Stimulated activated CD4-positive, alpha-beta T cell treated with anti-CD3 and anti-CD28 coated beads, Interleukin-1b, Interleukin-23, amount 100 ng/mL, for 4 hours (primary cell): ENCODE measurements at regions not wholly inside any gene's neighbourhood (a gene's known extent, or its start where the extent isn't known, plus 50 kb on each side); places are given as distances from the start of the nearest gene placed in this dataset.

Source experiments
- DNase-seq, 2 donors: peaks; one replicate each; pipeline ENCODE4 v3.0.0-alpha.2; 2020; ENCODE audit warnings: low read depth in 2 of 2

DNA sequence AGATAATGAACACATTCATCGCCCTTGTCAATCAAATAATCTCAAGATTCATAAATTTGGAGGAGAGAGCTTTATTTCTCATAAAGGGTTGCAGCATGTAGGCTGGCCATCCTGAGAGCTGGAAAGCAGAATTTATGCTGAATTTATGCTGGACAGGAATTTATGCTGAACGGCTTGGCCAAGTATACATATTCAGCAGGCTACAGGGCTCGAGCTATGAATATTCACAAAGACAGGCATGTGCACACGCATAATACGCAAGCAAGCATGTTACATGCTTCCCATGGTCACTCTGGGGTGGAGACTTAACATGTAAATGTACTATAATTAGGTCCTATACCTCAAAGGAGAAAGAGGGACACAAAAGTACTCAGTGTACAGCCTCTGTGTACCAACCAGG is 618.8 kb downstream of the METTL4 start:
- no peak for DNase-seq

GRCh38 chr18:1954583-1955312 is 616.6 kb downstream of the METTL4 start:
- no peak for DNase-seq

- DNase-seq = no peak
These were observed 612.5 kb downstream of the METTL4 start for GRCh38 chr18:1958798-1959197.

DNA sequence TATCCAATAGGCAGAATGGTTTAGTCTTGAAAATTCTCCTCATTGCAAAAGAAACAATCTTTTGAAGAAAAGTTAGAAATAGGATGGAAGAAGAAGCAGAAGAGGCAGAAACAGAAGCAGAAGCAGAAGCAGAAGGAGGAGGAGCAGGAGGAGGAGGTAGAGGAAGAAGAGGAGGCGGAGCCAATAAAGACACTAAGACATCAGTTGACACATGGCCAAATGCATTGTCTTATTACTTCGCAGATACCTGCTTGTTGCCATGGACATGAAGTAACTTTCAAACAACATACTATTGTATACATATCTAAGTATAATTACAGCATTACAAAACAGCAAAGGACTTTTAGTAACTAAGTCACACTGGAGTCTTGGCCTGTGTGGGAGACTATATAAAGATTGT is 606.3 kb downstream of the METTL4 start:
- no peak for DNase-seq

DNA sequence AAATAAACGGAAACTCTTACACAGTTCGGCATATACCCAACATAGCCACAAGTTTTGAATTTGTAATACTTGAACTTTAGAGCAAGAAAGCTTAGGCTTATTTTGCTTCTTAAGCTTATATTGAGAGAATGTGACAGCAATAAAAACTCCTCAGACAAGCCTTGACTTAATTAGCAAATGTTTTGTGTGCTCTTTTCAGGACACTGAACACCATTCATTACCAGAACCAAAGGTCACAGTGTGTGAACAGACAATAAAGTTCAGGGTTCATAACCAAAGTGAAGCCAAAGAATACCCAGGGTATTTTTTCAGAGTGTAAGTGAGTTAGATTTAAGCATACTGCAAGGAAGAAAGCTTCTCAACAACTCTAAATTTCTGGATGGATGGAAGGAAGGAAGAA is 605.8 kb downstream of the METTL4 start:
- no peak for DNase-seq

- no peak for DNase-seq
These were observed 602.4 kb downstream of the METTL4 start for GRCh38 chr18:1968801-1969498.

DNA sequence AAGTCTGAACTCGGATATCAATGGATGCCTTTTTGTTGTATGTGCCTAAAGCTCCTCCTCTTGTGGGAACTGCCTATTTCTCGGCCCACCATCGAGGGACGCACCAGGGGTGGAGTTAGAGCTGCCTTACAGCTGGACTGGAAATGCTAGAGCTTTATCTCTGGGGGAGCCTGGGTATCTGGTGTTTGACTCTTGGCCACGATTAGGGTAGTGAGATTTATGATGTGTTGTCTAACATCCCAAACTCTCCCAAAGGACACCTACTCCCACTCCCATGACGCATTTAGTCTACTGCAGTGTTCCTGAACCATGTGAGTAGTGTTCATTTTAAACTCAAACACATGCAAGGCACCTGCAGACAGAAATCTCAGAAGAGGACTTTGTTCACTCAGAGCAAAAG is 594.8 kb downstream of the METTL4 start:
- no peak for DNase-seq

GRCh38 chr18:1982056-1982455 is 589.2 kb downstream of the METTL4 start:
- no peak for DNase-seq

GRCh38 chr18:1983746-1984515 is 587.4 kb downstream of the METTL4 start:
- no peak for DNase-seq

- no peak for DNase-seq
These were observed 577.4 kb downstream of the METTL4 start for GRCh38 chr18:1993866-1994265.

GRCh38 chr18:1994471-1994870 is 576.8 kb downstream of the METTL4 start:
- no peak for DNase-seq

DNA sequence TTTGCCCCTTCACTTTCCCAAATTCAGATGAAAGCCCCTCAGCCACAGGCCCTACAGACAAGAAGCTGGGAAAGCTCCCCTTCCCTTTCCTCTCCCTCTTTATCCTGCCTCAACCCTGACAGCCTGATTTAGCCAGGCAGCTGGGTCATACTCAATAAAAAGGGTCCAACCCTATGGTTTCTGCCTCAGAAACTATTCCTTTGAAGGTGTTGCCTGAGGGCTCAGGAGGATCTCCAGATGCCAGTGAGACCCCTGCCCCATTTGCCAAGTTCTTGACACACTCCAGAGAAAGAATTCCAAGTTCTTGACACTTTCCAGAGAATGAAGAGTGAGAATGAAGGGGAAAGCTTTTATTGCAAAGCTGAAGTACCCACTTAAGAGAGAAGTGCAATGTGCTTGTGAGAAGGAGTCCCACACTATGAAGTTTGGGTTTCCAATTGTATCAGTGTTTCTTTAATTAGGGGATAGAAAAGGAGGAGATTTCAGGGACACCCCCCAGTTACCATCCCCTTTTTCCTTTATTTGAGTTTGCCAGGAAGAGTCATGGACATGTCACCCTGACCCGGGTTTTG is 576.2 kb downstream of the METTL4 start:
- no peak for DNase-seq

DNA sequence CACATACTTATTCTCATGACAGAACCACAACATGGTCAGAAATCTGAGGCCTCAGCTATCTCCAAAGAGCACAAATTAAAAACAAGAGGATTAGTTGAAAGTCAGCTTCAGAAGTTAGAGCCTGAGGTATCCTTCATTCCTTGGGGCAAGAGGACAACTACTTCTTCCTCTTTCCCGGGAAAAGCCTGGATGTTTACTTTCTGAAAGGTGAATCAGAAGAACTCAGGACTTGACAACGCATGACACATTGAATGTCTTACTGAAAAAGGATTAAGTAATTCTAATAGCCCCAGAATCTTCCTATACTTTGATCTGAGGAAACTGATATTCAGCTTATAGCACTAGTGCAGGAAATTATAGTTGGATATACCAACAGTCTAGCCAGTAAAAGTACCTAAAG is 573.2 kb downstream of the METTL4 start:
- DNase-seq = no peak

DNA sequence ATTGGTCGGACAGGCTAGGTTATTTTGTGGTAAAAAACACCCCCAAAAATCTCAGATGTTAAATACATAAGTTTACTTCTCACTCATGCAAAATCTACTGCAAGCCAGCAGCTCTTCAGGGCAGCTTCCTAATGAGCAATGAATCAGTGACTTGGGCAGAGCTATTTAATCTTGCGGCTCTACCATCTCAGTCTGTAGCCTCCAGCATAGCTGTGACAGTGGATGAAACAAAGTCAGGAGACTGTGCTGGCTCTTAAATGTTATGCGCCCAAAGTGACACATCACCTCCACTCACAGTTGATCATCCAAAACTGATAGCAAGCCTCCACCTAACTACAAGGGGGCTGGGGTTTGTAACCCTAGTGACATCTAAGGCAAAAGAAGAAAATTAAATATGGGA is 571.9 kb downstream of the METTL4 start:
- DNase-seq = no peak

- no peak for DNase-seq
These were observed 569.2 kb downstream of the METTL4 start for GRCh38 chr18:2002151-2002550.

- DNase-seq = no peak
These were observed 568.7 kb downstream of the METTL4 start for GRCh38 chr18:2002604-2003003.

DNA sequence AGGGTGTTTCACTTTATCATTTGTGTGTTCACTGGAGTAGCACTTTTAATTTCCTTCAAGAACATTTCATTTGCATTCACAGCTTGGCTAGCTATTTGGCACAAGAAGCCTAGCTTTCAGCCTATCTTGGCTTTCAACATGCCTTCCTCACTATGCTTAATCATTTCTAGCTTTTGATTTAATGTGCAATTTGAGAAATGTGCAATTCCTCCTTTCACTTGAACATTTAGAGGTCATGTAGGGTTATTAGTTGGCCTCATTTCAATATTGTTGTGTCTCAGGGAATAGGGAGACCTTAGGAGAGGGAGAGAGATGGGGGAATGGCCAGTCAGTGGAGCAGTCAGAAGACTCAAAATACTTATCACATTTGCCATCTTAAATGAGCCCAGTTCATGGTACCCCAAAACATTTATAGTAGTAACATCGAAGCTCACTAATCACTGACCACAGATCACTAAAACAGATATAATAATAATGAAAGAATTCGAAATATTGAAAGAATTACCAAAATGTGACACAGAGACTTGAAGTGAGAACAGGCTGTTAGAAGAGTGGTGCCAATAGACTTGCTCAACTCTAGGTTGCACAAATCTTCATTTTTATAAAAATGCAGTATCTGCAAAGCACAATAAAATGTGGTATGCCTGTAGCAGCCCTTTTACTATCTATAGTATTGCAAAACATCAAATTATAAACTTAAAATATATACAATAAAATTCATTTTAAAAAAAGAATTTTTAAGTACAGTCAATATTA is 561.2 kb downstream of the METTL4 start:
- no peak for DNase-seq

DNA sequence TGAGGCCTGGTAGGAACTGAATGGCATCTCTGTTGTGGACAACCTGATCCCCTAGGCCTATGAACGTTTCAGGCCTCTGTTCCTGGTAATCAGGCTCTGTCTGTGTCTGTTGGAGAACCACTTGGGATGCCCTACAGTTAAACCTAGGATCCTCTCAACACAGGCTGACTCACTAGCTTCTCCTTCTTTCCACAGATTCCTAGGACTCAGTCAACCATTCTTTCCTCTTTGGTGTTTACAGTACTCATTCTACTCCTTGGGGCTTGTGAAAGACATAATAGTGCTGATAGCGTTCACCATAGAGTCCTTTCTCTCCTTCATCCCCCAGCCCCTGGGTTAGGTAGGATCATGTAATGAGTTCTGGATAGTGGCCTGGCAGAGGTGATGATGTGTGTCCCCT is 544.3 kb downstream of the METTL4 start:
- DNase-seq = no peak

GRCh38 chr18:2027756-2028155 is 543.5 kb downstream of the METTL4 start:
- DNase-seq = no peak

DNA sequence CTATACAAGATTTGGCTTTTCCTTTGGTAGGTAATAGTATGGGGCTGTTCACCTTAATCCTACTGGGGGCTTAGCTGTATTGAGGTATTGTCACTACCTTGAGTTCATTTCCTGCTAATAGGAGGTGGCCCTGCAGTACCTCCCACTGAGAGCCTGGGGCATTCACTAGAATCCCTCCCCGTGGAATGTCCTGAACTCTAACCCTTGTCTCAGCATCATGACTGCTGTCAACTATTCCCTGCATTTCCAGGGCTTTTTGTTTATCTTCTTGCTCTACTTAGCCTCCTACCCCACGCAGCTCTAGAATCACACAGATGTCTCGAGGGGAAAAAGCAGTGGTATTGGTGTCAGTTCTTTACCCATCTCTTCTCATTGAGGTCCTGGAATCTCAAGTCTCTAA is 542.3 kb downstream of the METTL4 start:
- DNase-seq = no peak

DNA sequence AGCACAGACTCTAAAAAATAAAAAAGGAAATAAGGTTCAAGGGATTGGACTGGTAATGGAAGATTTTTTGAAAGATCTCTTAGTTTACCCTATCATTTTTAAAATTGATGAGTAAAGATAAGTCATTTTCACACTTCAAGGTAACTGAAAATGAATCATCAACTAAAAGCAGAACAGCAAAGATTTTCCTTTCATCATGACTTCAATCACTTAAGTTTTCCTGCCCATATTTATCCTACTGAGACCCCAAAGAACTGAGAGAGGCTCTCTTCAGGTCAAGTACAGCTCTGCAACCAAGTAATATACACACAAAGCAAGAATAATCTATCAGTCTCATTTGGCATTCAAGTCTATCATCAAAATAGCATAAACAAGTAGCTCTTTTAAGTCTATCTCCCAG is 540.7 kb downstream of the METTL4 start:
- DNase-seq = no peak

DNA sequence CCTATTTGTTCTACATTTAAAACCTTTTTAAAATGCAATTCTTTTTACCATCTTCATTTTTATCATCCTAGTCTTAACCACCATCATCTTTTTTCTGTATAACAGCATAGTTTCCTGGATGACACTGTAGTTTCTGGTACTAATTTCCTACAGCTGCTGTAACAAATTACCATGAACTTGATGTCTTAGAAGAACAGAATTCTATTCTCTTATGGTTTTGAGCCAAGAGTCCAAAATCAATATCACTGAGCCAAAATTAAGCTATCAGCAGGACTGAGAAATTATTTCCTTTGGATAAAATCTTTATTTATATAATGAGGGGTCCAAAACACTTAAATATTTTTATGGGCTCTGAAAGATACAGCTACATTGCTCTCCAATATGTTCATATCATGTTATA is 539.3 kb downstream of the METTL4 start:
- no peak for DNase-seq
